Skeletal muscle tissue (tissue), 3 donors: ENCODE measurements at regions not wholly inside any gene's neighbourhood (a gene's known extent, or its start where the extent isn't known, plus 50 kb on each side); places are given as distances from the start of the nearest gene placed in this dataset.

ENCODE experiments used
- H3K27ac ChIP-seq: one replicate; pipeline ENCODE4 v1.7.0; 2013; ENCODE audit warnings: mild to moderate bottlenecking, low read depth, low read length, inconsistent platforms
- H3K27me3 ChIP-seq, 3 donors: one replicate each; pipeline ENCODE4 v1.7.0; 2013; ENCODE audit warnings: low read length in 3 of 3; ENCODE audit not compliant: control insufficient read depth in 3 of 3, insufficient read depth in 3 of 3
- H3K36me3 ChIP-seq, 3 donors: one replicate each; pipeline ENCODE4 v1.7.0; 2013; ENCODE audit warnings: low read length in 3 of 3; ENCODE audit not compliant: control insufficient read depth in 3 of 3, insufficient read depth in 3 of 3
- H3K4me1 ChIP-seq, 3 donors: one replicate each; pipeline ENCODE4 v1.7.0; 2013; ENCODE audit warnings: low read length in 3 of 3, mild to moderate bottlenecking in 3 of 3; ENCODE audit not compliant: control insufficient read depth in 3 of 3, insufficient read depth in 3 of 3
- H3K4me3 ChIP-seq, 3 donors: one replicate each; pipeline ENCODE4 v1.7.0; 2013; ENCODE audit warnings: low read length in 3 of 3
- H3K9ac ChIP-seq, 3 donors: one replicate each; pipeline ENCODE4 v1.7.0; 2013; ENCODE audit warnings: low read length in 3 of 3, mild to moderate bottlenecking in 3 of 3, moderate library complexity in 2 of 3, low read depth in 1 of 3
- H3K9me3 ChIP-seq, 3 donors: one replicate each; pipeline ENCODE4 v1.7.0; 2013; ENCODE audit warnings: low read length in 3 of 3; ENCODE audit not compliant: control insufficient read depth in 3 of 3
- donor health status: Osteomylitis.

DNA sequence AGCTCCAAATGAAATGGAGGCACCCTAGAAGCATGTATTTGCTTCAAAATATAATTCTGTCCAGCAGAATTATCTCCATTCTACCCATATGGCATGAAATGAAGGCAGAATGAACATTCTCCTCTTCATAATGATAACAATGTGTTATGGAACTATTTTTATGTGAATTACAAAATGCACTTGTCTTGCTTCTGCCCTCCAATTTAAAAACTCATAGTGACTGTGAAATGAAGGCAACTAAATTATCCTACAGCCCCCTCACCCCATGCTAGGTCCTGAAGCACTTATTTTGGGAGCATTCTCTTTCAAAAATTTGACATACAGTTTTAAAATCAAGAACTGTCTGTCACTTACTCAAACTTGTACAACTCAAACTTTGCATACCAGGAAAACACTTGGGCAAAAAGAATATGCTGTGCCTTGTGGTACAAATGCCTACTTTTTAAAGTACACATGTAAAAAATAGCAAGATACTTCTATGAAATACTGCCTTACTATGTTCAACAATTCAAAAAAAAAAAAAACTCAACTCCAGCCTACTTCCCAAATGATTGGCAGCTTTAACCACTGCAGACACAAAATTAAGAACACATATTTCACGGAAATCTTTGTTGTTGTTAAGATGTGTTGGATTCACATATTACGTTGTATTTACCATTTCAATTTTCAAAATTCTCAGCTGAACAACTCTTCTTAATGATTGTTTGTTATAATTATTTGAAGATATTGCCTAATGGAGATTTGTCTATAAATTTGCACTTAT, 213.3 kb upstream of the NFIA start:
- Histone ChIP-seq H3K9ac (no peak overlapping the region), H3K9me3 (no peaks in the 10 kb centered on the region), H3K27me3 (no peaks in the 10 kb centered on the region), H3K4me1 (peaks cover 0 to 5% (median 0%) of the 10 kb centered on the region in 3 donors), H3K4me3 (no peak overlapping the region), H3K36me3 (no peaks in the 10 kb centered on the region), H3K27ac (no peak overlapping the region)

- no peaks in the 10 kb centered on the region for H3K36me3 ChIP-seq
- H3K9ac ChIP-seq, result peak overlapping the region in 2 of 3 donors; percentile 48 to 64
- no peaks in the 10 kb centered on the region for H3K27me3 ChIP-seq
- H3K4me3 ChIP-seq, result peak overlapping the region in 2 of 3 donors; percentile 30 to 59
- H3K9me3 ChIP-seq, result no peaks in the 10 kb centered on the region
- H3K27ac ChIP-seq, result peak overlapping the region; percentile 56
- H3K4me1 ChIP-seq, result peaks cover 0 to 5% (median 0%) of the 10 kb centered on the region in 3 donors
These were observed 214.6 kb upstream of the NFIA start for GRCh38 chr1:60867782-60868181.

DNA sequence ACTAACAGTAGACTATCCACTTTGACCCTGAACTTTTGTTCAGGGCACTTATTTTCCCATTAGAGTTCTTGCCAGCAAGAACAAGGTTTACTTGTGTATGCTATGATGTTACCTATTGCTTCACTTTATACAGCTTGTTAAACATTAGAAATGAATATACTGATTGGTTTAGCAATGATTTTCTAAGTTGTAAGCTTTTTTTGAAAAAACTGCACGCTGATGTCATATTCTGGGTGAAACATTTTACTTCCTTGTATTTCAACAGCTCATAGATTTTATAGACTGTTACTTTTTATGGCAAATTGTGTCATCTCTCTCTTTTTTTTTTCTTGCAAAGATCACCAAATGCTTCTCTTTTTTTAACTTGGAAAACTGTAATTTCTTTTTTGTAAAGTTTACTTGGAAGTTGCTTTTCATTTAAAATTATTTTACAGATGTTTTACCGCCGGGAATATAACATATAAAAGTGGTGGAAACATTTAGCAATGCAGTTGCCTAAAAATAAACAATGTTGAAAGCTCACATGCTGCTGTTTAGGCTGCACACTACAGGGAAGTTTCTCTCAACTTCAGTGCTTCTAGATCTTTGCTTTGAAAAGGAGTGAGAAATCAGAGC, 215.3 kb upstream of the NFIA start:
- Histone ChIP-seq H3K27me3 (no peaks in the 10 kb centered on the region), H3K4me1 (peaks cover 0 to 5% (median under 1%) of the 10 kb centered on the region in 3 donors), H3K9me3 (no peaks in the 10 kb centered on the region), H3K9ac (peak overlapping the region in 1 of 3 donors; percentile 48), H3K27ac (peak overlapping the region; percentile 56), H3K36me3 (no peaks in the 10 kb centered on the region), H3K4me3 (peak overlapping the region in 2 of 3 donors; percentile 27 to 59)

DNA sequence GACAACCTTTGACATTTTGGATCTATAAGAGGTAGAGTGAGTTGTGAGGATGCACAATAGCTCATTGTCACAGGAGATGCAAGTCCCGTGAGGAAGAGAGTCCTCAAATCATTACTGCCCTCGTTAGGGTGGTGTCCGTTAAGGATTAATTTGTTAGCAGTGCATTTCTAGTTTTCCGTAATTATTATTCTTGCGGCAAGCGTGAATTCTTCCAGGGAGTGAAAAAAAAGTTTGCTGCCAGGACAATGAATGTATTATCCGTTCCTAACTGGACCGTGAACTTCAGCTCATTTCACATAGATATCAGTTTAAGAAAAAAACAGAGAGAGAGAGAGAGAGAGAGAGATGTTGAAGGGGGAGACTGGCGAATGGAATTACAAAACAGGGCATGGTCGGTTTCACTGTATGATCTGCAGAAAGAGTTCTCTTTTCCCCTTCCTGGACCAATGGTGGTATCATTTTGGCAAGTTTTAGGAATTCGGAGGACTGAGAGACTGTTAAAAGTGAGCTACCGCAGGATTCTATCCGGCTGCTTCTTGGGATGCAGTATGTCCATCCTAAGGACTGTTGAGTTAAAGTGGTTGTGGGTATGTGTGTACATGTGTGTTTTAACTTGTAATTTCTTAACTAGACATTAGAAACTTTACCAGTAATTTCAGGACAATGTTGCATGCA, 216.0 kb upstream of the NFIA start:
- Histone ChIP-seq H3K27me3 (no peaks in the 10 kb centered on the region), H3K4me1 (peaks cover 0 to 5% (median 5%) of the 10 kb centered on the region in 3 donors), H3K27ac (peak overlapping the region; percentile 56), H3K4me3 (peak overlapping the region; percentile 27 to 51 (median 37)), H3K9ac (peak overlapping the region in 1 of 3 donors; percentile 37), H3K9me3 (no peaks in the 10 kb centered on the region), H3K36me3 (no peaks in the 10 kb centered on the region)

- Histone ChIP-seq H3K36me3 (no peaks in the 10 kb centered on the region), H3K27ac (no peak overlapping the region), H3K4me1 (peaks cover 0 to 8% (median 5%) of the 10 kb centered on the region in 3 donors), H3K27me3 (no peaks in the 10 kb centered on the region), H3K4me3 (peak overlapping the region in 2 of 3 donors; percentile 21 to 51), H3K9me3 (no peaks in the 10 kb centered on the region), H3K9ac (no peak overlapping the region)
These were observed 217.2 kb upstream of the NFIA start for GRCh38 chr1:60865166-60865565.

- peak overlapping the region in 1 of 3 donors; percentile 51 for H3K4me3 ChIP-seq
- no peaks in the 10 kb centered on the region for H3K9me3 ChIP-seq
- H3K4me1 ChIP-seq, result peaks cover 0 to 8% (median 5%) of the 10 kb centered on the region in 3 donors
- H3K9ac ChIP-seq, result no peak overlapping the region
- H3K27me3 ChIP-seq, result no peaks in the 10 kb centered on the region
- H3K27ac ChIP-seq, result no peak overlapping the region
- H3K36me3 ChIP-seq, result no peaks in the 10 kb centered on the region
These were observed 217.6 kb upstream of the NFIA start for GRCh38 chr1:60864722-60865121.

- Histone ChIP-seq H3K4me3 (no peak overlapping the region), H3K27ac (no peak overlapping the region), H3K27me3 (no peaks in the 10 kb centered on the region), H3K9ac (no peak overlapping the region), H3K36me3 (no peaks in the 10 kb centered on the region), H3K9me3 (no peaks in the 10 kb centered on the region), H3K4me1 (peaks cover under 1 to 12% (median 5%) of the 10 kb centered on the region in 3 donors)
These were observed 219.2 kb upstream of the NFIA start for GRCh38 chr1:60863131-60863530.

DNA sequence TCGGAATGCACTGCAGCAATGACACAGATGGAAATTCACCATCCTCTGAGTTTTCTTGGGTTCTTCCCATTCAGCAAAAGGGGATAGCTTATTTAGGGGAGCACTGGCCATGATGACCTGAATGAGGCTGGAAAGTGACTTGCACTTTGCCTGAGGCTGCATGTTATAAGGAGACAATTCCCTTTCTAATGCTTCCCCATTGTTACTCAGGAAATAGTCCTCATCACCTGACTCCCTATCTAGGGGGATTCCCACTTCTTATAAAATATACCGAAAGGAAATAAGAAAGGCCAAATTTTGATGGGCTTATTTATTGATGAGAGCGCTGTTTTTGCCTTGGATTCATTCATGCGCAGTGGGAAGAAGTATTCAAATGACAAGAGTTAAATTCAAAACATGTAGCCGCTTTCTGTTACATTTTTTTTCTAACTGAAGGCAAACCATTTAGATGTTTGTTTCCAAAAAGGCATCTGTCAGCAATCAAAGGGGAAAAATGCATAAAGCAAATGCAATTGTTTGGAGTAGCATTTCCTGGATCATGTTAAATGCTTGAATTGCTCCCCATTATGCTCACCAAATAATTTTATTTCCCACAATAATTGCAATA, 220.3 kb upstream of the NFIA start:
- Histone ChIP-seq H3K9ac (no peak overlapping the region), H3K27ac (no peak overlapping the region), H3K4me1 (peaks cover 3 to 13% (median 5%) of the 10 kb centered on the region in 3 donors)

DNA sequence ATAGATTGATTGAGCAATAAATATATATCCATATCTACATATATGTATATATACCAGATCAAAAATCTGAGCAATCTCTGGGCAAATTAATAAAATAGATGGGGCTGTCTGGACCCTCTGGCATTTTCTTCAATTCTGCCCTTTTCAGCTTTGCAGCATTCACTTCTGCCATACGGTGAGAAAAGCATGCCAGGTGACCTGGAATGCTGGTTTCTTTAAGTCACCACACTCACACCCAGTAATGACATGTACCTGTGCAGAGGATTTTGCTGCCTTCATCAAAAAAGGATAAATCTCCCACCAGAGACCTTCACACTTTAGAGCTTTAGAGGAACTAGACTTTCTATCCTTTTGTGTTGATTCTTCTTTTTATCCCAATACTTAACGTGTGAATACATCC, 223.2 kb upstream of the NFIA start:
- Histone ChIP-seq H3K27ac (no peak overlapping the region), H3K9ac (no peak overlapping the region), H3K4me3 (no peak overlapping the region), H3K27me3 (no peaks in the 10 kb centered on the region), H3K36me3 (no peaks in the 10 kb centered on the region), H3K9me3 (no peaks in the 10 kb centered on the region), H3K4me1 (peaks cover 0 to 13% (median 3%) of the 10 kb centered on the region in 3 donors)

More for the DNA sequence above, 220.3 kb upstream of the NFIA start:
- Histone ChIP-seq H3K9me3 (no peaks in the 10 kb centered on the region), H3K27me3 (no peaks in the 10 kb centered on the region), H3K4me3 (no peak overlapping the region), H3K36me3 (no peaks in the 10 kb centered on the region)
